ENCODE measurements at regions not wholly inside any gene's neighbourhood (a gene's known extent, or its start where the extent isn't known, plus 50 kb on each side); places are given as distances from the start of the nearest gene placed in this dataset.

DNA sequence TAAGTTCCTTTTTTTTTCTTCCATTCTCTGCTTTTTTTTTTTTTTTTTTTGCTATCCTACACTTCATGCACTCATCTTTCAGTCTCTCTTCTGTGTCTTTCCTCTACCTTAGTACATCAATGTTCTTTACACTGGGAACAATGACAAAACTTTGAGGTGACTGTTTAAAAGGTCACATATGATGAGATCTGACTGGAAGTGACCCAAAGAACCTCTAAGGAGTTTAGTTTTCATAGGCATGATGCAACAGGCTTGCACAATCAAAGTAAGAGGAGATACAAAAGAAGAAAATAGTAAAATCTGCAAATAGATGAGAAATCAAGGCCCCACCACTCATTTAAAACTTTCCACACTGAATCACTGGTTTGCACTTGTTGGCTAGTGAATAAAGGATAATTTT lies 840.8 kb downstream of the TBC1D32 start:
- intact Hi-C loops (cut with micrococcal nuclease) (no loop called here), dilution Hi-C loops (cut with HindIII; ENCODE audit: low sequenced_read_pairs, unreplicated experiment) (no loop called here), in situ Hi-C loops (cut with MboI; ENCODE audit: low sequenced_read_pairs) (no loop called here)
- ChIA-PET CTCF (no interaction called here), POLR2A (ENCODE audit: unreplicated experiment) (no interaction called here)
- H3K9me3 ChIP-seq (ENCODE audit: control insufficient read depth, insufficient read depth, low read length) = peaks cover 2% of the 10 kb centered on the region; the same call in 1 of the 2 replicates
- no peak overlapping the region for H2BK120ac ChIP-seq (ENCODE audit: low read depth, low read length)
- no peak overlapping the region for H3K14ac ChIP-seq (replicated peaks; ENCODE audit: low read depth, low read length)
- H2BK15ac ChIP-seq (ENCODE audit: low read depth, low read length) = no peak overlapping the region
- H4K5ac ChIP-seq (ENCODE audit: low read depth, low read length) = no peak overlapping the region
- H3K9ac ChIP-seq (ENCODE audit: low read depth, low read length) = no peak overlapping the region
- no peak overlapping the region for H3K23ac ChIP-seq (ENCODE audit: low read depth, low read length)
- no peak overlapping the region for H2AK9ac ChIP-seq (replicated peaks; ENCODE audit: low read depth, low read length, poor library complexity)
- H2BK5ac ChIP-seq (ENCODE audit: low read depth, low read length, poor library complexity, severe bottlenecking) = no peak overlapping the region
- no peak overlapping the region for H3K4me3 ChIP-seq (ENCODE audit: insufficient read depth, low read depth, low read length)
- no peaks in the 10 kb centered on the region for H3K79me1 ChIP-seq (ENCODE audit: low read depth in 1 of 2, low read length in 2 of 2)
- no peak overlapping the region for H3K27ac ChIP-seq (ENCODE audit: insufficient read depth, low read length)
- ATAC-seq (ENCODE audit: low read depth) = no peak
- no peak overlapping the region for H2AK5ac ChIP-seq (ENCODE audit: low read depth, low read length)
- no peaks in the 10 kb centered on the region for H3K9me1 ChIP-seq (ENCODE audit: insufficient read depth, low read length)
- H4K8ac ChIP-seq (ENCODE audit: low read depth in 2 of 2, low read length in 2 of 2) = no peak overlapping the region
- no peak overlapping the region for H4K91ac ChIP-seq (ENCODE audit: insufficient read depth, low read depth, low read length)
- H3K27me3 ChIP-seq (ENCODE audit: control insufficient read depth, insufficient read depth, low read length) = no peaks in the 10 kb centered on the region
- TF ChIP-seq USF2 (IDR thresholded peaks at IDR 0.05; ENCODE audit: low read depth, low read length) (no peak), RFX5 (IDR thresholded peaks at IDR 0.05; ENCODE audit: low read depth, low read length) (no peak), CEBPB (IDR thresholded peaks at IDR 0.05; ENCODE audit: low read depth, low read length) (no peak), CHD1 (IDR thresholded peaks at IDR 0.05; ENCODE audit: low read depth, low read length) (no peak), MXI1 (IDR thresholded peaks at IDR 0.05; ENCODE audit: borderline replicate concordance, low read depth, low read length) (no peak), RCOR1 (IDR thresholded peaks at IDR 0.05; ENCODE audit: insufficient replicate concordance, low read length) (no peak), FOS (IDR thresholded peaks at IDR 0.05; ENCODE audit: low read depth, low read length) (no peak), BHLHE40 (IDR thresholded peaks at IDR 0.05; ENCODE audit: low read depth, low read length) (no peak), MAZ (IDR thresholded peaks at IDR 0.05; ENCODE audit: borderline replicate concordance, low read depth, low read length) (no peak), RAD21 (IDR thresholded peaks at IDR 0.05; ENCODE audit: low read length) (no peak), SMC3 (IDR thresholded peaks at IDR 0.05; ENCODE audit: low read depth, low read length) (no peak), POLR2A (IDR thresholded peaks at IDR 0.05; ENCODE audit: low read depth, low read length) (no peak), NFE2L2 (IDR thresholded peaks at IDR 0.05; ENCODE audit: low read depth, low read length) (no peak), MAFK (IDR thresholded peaks at IDR 0.05; ENCODE audit: low read depth, low read length) (no peak)
- TF ChIP-seq, protein P1, sequence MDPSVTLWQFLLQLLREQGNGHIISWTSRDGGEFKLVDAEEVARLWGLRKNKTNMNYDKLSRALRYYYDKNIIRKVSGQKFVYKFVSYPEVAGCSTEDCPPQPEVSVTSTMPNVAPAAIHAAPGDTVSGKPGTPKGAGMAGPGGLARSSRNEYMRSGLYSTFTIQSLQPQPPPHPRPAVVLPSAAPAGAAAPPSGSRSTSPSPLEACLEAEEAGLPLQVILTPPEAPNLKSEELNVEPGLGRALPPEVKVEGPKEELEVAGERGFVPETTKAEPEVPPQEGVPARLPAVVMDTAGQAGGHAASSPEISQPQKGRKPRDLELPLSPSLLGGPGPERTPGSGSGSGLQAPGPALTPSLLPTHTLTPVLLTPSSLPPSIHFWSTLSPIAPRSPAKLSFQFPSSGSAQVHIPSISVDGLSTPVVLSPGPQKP (IDR thresholded peaks at IDR 0.05; ENCODE audit: borderline replicate concordance, low read depth, low read length) = no peak
- TF ChIP-seq, protein P2, sequence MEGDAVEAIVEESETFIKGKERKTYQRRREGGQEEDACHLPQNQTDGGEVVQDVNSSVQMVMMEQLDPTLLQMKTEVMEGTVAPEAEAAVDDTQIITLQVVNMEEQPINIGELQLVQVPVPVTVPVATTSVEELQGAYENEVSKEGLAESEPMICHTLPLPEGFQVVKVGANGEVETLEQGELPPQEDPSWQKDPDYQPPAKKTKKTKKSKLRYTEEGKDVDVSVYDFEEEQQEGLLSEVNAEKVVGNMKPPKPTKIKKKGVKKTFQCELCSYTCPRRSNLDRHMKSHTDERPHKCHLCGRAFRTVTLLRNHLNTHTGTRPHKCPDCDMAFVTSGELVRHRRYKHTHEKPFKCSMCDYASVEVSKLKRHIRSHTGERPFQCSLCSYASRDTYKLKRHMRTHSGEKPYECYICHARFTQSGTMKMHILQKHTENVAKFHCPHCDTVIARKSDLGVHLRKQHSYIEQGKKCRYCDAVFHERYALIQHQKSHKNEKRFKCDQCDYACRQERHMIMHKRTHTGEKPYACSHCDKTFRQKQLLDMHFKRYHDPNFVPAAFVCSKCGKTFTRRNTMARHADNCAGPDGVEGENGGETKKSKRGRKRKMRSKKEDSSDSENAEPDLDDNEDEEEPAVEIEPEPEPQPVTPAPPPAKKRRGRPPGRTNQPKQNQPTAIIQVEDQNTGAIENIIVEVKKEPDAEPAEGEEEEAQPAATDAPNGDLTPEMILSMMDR (conservative IDR thresholded peaks at IDR 0.05; ENCODE audit: low read depth, low read length) = no peak
- H3K36me3 ChIP-seq (ENCODE audit: control insufficient read depth, insufficient read depth, low read length) = no peaks in the 10 kb centered on the region
- H3K4me2 ChIP-seq (ENCODE audit: low read depth, low read length) = no peak overlapping the region
- DNase-seq = no peak
- no TSS peak for BruUV-seq (replicated peaks)
- H2AFZ ChIP-seq (replicated peaks; ENCODE audit: low read length, poor library complexity) = no peak overlapping the region
- H3K56ac ChIP-seq (ENCODE audit: extremely low read depth, insufficient read depth, low read length) = no peak overlapping the region
- no peaks in the 10 kb centered on the region for H4K20me1 ChIP-seq (ENCODE audit: insufficient read depth, low read length)
- H3K4me1 ChIP-seq (ENCODE audit: control insufficient read depth, insufficient read depth, low read length) = no peaks in the 10 kb centered on the region
- H3K4ac ChIP-seq (ENCODE audit: low read depth, low read length) = no peak overlapping the region
- H3K18ac ChIP-seq (ENCODE audit: low read depth, low read length) = no peak overlapping the region
- no peak overlapping the region for H2BK20ac ChIP-seq (ENCODE audit: low read depth, low read length)

Data from IMR-90 (cell line).